Right ventricle myocardium superior (tissue), 1 donor: ENCODE measurements at regions not wholly inside any gene's neighbourhood (a gene's known extent, or its start where the extent isn't known, plus 50 kb on each side); places are given as distances from the start of the nearest gene placed in this dataset.
"Not testable (repeated sequence)": the region's sequence is repeated elsewhere in the genome, so short reads cannot be mapped to it uniquely, and the experiment has no call there.

Experiments used
- ATAC-seq: fragments of 200-7000 bp; cut with Tn5 transposase; one replicate; pipeline ENCODE4 v1.9.1; 2020; ENCODE audit warnings: mild to moderate bottlenecking; ENCODE audit not compliant: poor library complexity
- DNase-seq: peaks from one replicate; pipeline ENCODE4 v3.0.0-alpha.2; 2020
- intact Hi-C: fragments of 100-400 bp; cut with DNase I; formaldehyde crosslinking; loops from one replicate; pipeline ENCODE4 v1.11.2; 2022
- donor health status: DM: no; HTN: yes; CAD: no; lungs with severe emphysema.

DNA sequence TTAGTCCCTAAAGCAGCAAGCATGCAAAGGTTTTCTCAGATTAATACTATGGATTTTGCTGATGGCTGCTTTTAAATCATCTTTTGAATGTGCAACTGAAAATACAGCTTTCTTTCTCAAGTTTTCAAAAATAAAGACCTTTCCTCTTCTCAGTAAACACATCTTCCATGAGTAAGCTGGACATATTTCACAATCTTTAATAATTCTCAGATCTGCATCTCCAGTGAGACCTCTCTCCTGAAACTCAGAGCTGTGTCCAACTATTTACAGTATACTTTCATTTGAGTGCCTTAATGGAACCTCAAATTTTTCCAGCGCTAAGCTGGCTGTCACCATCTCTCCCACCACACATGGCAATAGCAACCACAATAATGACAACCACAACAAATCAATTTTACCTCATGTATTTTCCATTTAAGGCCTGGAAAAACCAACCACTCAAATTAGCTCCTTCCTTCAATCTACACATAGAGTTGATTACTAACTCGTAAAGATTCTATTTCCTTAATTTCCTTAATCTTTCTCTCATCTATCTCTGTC lies 192.4 kb upstream of the RPL34 start:
- DNase-seq (no peak), ATAC-seq (no peak)
- intact Hi-C loops: no loop called here

DNA sequence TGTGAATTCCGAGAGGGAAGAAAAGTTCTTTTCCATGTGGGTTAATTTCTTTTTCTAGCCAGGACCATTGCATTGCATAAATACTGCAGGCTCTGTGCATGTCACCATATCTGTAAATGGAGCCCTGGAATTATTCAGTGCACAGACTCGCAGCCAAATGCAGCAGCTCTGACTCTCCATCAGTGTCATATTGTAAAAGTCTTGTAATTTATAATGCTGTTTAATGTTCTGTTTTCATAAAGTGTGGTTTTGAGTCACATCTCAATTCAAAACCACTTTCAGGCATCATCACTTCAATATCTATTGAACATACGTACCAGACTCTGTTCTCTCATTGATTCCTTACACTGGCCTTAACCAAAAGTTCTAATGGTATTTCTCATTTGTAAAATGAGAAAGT lies 193.9 kb upstream of the RPL34 start:
- intact Hi-C loops: no loop called here
- no peak for DNase-seq
- no peak for ATAC-seq

DNA sequence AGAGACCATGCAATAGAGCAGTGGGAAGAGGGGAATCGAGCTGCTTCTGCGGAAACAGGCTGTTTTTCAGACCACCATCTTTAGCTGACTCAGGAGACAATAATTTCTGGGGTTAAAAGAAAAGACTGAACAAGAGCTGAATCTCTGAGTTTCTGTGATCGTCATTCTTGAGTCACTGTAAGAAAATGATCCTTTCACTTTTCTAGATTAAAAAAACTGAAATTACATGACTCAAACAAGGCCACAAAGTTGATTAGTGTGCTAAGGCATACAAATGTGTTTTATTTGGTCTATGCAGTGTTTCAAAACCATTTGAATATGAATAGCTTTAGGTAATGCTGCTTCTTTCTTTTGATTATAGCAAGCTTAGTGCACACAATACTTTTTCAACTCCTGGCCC lies 194.4 kb upstream of the RPL34 start:
- DNase-seq (no peak), ATAC-seq (no peak)
- intact Hi-C loops: no loop called here

DNA sequence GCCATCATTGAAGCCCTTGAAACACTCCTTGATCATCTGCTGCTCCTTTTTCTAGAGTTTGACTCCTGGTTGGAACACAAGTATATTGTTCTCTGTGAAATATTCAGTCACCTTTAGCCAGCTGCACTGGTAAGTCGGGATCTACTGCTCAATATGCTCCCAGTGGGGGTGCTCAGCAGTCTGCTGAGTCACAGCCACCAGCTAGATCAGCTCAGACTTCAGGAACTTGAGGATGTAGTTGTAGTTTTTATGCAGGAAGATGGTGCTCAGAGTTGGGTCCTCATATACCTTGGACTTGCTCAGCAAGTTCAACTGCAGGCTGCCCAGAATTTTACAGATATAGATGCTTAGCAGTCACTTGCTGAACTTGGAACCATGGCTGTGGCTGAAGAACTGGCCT lies 202.5 kb upstream of the RPL34 start:
- intact Hi-C loops: no loop called here
- DNase-seq: no peak
- no peak for ATAC-seq

DNA sequence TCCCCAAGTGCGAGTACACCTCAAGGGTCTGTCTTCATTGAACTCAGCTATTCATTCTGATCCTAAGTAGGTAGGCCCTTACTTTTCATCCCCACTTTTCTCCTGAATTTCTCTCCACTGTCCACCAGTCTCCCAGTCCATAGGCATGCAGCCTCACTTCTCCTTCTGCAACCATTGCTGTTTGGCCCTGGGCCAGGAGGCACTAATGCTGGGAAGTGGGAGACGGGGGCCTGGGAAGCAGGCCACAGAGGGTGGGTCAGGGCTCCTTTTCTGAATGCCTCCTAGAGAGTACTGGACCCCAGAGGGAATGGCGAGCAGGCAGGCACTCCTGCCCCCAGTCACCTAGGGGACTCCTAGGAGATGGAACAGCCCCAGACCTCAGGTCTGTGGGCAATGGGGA lies 203.5 kb upstream of the RPL34 start:
- intact Hi-C loops: no loop called here
- ATAC-seq (no peak), DNase-seq (no peak)

DNA sequence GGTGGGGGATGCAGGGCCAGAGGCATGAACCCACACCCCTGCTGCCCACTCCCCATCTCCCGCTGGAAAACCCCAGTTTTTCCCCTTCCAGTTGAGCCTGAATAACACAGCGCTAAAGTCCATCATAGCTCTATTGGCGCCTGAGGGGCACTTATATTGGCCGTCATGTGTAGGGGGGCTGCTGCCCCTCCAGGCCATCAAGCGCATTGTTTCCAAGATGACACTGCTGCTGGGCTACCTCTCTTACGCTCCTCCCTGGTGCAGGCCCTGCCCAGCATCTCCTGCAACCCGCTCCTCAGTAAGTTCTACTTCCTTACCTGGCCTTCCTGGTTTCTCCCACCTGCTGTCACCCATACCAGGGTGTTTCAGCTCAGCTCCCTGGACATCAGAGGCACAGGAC lies 205.0 kb upstream of the RPL34 start:
- intact Hi-C loops: no loop called here
- DNase-seq (no peak), ATAC-seq (no peak)

DNA sequence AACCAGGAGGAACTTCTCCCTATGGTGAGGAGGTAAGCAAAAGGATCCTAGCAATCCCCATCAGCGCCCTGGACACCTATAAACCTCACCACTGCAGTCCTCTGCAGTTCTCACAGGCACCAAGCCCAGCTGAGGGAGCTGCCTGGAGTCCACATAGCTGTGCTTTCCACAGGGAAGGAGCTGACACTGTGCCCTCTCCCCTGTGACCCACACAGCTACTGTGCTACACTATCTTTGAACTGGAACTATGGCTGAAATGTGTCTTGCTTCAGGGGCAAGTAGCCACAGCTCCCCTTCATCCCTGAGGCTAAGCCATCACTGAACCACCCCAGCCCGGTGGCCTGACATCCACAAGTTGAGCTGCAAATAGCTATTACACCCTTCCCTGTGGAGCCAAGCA lies 208.5 kb upstream of the RPL34 start:
- intact Hi-C loops: no loop called here
- DNase-seq (no peak), ATAC-seq (no peak)

DNA sequence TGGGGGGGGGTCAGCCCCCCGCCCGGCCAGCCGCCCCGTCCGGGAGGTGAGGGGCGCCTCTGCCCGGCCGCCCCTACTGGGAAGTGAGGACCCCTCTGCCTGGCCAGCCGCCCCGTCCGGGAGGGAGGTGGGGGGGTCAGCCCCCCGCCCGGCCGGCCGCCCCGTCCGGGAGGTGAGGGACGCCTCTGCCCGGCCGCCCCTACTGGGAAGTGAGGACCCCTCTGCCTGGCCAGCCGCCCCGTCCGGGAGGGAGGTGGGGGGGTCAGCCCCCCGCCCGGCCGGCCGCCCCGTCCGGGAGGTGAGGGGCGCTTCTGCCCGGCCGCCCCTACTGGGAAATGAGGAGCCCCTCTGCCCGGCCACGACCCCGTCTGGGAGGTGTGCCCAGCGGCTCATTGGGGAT lies 210.7 kb upstream of the RPL34 start:
- DNase-seq, intact Hi-C loops, ATAC-seq: not testable (repeated sequence)

DNA sequence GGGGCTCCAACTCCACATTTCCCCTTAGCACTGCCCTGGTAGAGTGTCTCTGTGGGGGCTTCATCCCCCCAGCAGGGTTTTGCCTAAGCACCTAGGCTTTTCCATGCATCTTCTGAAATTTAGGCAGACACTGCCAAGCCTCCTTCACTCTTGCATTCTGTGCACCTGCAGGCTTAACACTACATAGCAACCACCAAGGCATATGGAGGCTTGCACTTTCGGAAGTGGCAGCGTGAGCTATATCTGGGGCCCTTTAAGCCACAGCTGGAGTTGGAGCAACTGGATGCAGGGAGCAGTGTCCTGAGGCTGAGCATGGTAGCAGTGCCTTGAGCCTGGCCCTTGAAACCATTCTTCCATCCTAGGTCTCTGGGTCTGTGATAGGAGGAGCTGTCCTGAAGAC lies 214.8 kb upstream of the RPL34 start:
- no peak for DNase-seq
- no peak for ATAC-seq

DNA sequence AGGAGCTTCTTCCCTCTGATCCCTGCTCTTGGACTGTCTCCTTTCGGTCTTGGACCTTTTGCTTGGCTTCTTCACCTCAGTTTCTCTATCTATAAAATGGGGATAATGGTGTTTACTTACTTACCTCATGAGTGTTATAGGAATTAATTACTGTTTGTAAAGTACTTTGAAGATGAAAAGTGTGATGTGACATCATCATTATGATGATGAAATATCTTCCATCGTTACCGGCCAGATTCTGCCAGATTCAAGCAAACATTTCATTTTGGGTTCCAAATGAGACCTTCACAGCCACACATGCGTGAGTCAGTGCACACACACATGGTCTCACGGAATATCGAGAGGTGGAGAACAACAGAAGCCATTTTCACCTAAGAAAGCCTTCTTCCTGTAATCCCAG lies 220.1 kb upstream of the RPL34 start:
- DNase-seq (no peak), ATAC-seq (no peak)
- intact Hi-C loops: no loop called here

More for the DNA sequence above, 214.8 kb upstream of the RPL34 start:
- intact Hi-C loops: no loop called here

DNA sequence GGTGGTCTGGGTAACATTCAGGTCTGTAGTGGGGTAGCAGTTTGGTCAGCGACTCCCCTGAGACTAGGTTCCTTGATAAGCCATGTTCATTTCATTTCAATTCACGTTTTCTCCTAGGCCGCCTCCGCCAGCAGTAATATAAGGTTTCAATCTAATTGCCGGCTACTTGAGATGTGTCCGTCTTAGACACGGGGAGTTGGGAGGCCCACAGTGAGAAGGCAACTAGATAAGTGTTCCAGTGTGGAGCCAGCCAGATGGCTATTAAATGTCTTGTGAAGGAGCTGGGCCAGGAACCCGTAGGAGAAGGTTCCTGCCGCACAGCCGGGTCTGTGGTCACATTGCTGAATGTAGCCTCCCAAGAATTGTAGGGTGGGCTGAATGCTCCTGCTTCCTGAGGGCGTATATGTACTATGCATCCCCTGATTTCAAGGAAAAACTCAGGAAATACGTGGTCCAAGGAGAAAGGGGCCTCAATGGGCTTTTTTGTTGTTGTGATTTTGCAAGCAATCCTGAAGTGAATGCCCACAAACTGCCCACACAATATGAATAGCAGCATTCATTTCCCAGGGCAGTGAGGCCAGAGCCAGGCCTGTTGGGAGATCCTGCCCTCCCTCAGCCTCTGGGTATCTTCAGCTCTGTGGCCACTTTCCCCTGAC lies 220.6 kb upstream of the RPL34 start:
- DNase-seq: no peak
- intact Hi-C loops: no loop called here
- ATAC-seq: no peak

DNA sequence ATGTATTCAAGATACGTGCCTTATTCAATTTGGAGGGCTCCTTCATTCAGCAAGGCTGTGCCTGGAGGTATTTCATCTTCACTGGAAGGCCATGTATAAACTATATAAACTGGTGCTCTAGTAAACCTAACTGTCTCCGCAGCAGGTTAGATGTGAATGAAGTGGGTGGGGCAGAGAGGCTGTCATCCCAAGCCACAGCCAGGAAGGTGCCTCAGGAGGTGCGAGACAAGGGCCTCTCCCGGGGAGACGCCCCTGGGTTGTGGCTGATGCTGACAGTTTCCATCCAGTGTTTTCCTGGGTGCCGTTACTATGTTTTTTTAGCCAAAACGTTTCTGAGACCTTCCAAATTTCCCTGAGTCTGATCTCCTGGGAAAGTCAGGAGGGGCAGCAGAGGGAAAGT lies 221.5 kb upstream of the RPL34 start:
- intact Hi-C loops: no loop called here
- ATAC-seq (no peak), DNase-seq (no peak)

DNA sequence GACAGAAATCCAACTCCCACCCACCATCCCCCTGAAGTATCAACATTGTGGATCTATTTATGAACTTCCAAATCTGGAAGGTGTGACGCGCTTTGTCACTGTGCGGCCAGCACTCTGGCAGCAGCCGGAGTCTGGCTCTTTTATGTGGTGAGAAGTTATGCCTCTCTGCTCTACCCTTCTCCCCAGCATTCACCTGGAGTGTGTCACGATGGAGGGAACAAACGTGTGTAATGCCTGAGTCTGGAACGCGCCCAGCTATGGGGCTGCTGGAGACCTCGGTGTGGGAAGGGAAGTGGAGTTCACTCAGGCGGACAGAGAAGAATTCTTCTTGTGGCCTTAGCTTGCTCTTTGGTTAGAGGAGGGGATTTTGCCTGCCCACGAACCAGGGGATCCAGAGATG lies 222.1 kb upstream of the RPL34 start:
- ATAC-seq (no peak), DNase-seq (no peak)
- intact Hi-C loops: no loop called here

DNA sequence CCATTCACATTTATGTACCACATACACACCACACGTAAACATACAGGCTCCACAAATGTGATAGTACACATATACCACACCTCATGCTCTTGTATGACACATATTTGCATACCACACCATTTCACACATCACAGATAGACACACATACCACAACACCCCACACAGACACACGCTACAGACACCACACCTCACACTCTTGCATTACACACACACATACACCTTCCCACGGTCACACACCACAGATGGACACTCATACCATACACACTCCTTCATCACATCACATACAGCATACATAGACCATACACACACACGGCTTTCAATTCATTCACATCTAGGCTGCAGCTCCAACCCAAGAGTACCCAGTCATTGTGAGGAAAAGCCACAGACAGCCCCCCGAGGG lies 222.5 kb upstream of the RPL34 start:
- intact Hi-C loops: no loop called here
- DNase-seq (no peak), ATAC-seq (no peak)

DNA sequence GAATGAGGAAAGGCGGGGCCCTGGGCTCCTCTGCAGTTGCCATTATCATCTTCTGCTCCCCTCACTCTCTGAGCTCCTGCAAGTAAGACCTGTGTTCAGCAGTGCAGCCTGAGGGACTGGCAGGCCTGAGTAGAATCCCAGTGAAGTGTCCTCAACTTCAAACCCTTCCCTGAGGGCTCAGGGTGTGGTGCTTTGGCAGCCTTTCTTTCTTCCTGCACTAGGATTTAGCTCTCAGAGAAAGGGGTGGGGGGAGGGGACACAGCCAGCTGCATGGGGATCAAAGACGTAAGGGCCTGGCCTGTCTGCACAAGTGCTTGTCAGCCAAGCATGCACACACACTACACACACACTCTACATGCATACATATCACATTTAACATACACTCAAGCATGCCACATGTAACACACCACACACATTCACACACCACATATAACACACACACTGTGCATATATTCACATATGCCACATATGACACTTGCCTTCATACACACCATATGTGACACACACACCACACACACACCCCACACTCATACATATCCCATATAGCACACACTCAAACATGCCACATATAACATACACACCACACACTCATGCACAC lies 223.4 kb upstream of the RPL34 start:
- ATAC-seq (no peak), DNase-seq (no peak)
- intact Hi-C loops: no loop called here

DNA sequence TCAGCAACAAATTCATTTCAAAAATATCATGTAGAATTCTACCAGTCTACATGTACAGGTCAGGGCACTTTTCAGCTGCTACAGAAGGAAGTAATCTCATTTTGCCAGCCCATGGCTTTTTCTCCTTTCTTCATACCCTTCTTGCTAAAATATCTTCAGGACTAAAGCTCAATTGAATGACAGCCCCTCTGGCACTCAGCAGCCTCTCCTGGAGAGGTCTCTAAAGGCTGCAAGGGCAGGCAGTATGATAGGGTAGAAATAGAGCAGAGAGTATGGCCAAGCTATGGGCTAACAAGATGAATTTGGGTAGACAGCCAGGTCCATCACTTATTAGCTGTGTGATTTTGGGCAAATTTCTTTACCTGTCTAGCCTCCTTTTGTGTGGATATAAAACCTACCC lies 224.6 kb upstream of the RPL34 start:
- no peak for DNase-seq
- ATAC-seq: no peak
- intact Hi-C loops: no loop called here

DNA sequence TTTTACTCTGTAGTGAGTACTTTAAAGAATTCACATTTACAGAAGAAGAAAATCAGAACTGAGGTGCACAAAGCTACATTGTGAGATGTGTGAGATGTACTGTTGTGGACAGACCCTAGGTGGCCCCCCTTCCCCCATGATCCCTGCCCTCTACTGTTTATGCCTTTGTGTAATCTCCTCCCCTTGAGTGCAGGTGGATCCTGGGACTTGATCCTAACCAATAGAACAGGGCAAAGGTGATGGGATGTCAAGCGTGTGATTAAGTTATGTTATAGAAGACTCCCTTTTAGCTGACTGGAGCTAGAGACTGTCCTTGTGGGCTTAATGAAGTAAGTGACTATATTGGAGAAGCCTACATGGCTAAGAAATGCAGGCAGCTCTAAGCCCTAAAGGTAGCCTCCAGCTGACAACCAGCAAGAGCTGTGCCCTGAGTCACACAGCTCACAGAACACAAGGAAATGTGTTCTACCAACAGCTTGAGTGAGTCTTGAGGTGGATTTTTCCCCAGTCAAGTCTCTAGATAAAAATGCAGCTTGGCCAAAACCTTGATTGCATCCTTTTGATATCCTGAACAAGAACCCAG lies 225.2 kb upstream of the LEF1 start:
- DNase-seq (no peak), ATAC-seq (no peak)
- intact Hi-C loops: no loop called here

DNA sequence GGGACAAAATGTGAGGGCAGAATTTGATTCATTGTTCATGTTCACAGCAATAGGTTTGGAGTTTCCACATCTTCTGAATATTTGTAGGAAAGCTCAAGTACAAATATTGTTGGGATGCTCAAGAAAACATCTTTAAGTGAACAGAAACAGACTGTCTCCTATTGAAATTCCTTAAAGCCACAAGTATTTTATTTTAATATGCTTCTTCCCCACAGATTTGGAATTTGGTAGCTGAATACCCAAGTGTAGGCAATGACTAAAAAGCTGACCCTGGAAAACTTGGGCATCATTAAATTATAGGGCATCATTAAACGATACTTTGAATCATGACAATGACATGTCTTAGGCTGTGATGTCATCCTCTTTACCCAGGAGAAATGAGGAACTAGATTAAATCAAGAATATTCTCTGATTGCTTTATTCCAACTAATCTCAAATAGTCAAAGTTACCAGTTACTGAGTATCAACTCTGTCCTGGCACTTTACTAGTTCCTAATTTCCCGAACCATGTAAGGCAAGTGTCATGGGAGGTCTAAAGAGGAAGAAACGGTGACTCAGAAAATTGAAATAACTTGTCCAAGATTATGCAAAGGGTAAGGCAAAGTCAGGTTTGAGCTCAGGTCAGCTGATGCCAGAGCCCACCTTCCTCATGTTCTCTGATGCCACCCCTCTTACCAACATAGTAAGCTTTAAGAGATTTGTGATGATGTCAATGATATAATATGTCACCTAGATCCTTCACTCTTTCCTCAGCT lies 223.1 kb upstream of the LEF1 start:
- ATAC-seq: no peak
- no peak for DNase-seq
- intact Hi-C loops: no loop called here

DNA sequence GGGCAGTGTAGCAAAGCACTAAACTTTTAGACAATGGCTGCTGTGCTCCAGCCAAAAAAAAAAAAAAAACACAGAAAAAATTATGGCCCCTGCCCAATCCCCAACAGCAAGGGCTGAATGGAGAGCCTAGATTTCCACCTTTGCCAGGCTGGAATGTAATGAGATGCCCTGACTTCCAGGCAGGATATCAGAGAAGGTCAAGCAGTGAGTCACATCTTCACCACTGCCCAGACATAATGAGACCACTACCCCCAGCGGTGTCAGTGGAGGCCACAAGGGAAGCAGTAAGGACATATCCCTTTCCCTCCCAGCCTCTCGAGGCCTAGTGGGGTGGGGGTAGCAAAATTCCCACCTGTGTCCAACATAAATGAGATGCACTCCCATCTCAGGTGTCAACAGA lies 216.3 kb upstream of the LEF1 start:
- no peak for DNase-seq
- no peak for ATAC-seq
- intact Hi-C loops: no loop called here

DNA sequence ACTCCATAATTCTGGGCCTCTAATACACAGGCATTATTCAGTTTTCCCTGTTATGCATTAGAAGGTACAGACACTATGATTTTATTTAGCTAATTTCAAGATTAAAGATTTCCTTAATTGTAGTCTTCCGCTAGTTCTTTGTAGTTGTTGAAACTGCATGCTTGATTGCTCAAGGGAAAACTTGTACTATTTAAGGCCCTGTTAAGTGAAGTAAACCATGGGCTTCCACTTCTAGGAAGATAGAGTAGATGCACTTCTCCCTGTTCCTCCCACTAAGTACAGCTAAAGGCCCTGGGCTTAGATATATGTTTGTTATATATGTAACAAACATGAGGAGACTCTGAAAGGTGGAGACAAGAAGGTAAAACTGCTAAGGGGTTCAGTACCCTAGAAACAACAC lies 215.8 kb upstream of the LEF1 start:
- ATAC-seq: no peak
- DNase-seq: no peak
- intact Hi-C loops: no loop called here
